Gastroesophageal sphincter (tissue), 3 donors: ENCODE measurements at regions not wholly inside any gene's neighbourhood (a gene's known extent, or its start where the extent isn't known, plus 50 kb on each side); places are given as distances from the start of the nearest gene placed in this dataset.

ENCODE experiments used
- POLR2A ChIP-seq, 2 donors: fragments of 450-650 bp; IDR thresholded peaks; one replicate each; pipeline ENCODE4 v1.6.1; 2017; ENCODE audit warnings: antibody characterized with exemption in 2 of 2, mild to moderate bottlenecking in 2 of 2, moderate library complexity in 1 of 2
- TF ChIP-seq, protein P1 (sequence below), 4 experiments: fragments of 200-600 bp in 2 of 4; fragments of 450-650 bp in 2 of 4; sonication (generic) in 1 of 4; IDR thresholded peaks; one replicate each; pipeline ENCODE4 v1.5.1; 2017 to 2019; ENCODE audit warnings: antibody characterized with exemption in 4 of 4, mild to moderate bottlenecking in 2 of 4, moderate library complexity in 2 of 4

DNA sequence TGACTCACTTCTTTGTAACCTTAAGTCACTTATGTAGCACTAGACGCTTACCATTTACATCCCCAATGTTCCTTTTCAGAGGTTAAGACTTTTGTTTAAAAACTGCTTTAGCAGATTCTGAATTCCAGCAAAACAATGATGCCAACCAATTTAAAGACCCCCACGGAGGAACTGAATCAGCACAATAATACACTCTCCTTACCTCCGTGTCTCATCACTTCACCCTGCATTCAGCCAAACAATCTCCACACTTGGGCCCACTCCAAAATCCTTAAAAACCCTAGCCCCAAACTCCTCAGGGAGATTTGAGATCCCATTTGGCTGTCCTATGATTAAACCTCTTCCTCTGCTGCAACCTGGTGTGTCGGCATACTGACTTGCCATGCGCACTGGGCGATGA lies 153.9 kb downstream of the B3GNT2 start:
- TF ChIP-seq POLR2A (IDR thresholded peaks at IDR 0.05): no peak
- TF ChIP-seq, protein P1, sequence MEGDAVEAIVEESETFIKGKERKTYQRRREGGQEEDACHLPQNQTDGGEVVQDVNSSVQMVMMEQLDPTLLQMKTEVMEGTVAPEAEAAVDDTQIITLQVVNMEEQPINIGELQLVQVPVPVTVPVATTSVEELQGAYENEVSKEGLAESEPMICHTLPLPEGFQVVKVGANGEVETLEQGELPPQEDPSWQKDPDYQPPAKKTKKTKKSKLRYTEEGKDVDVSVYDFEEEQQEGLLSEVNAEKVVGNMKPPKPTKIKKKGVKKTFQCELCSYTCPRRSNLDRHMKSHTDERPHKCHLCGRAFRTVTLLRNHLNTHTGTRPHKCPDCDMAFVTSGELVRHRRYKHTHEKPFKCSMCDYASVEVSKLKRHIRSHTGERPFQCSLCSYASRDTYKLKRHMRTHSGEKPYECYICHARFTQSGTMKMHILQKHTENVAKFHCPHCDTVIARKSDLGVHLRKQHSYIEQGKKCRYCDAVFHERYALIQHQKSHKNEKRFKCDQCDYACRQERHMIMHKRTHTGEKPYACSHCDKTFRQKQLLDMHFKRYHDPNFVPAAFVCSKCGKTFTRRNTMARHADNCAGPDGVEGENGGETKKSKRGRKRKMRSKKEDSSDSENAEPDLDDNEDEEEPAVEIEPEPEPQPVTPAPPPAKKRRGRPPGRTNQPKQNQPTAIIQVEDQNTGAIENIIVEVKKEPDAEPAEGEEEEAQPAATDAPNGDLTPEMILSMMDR (IDR thresholded peaks at IDR 0.05): no peak
